NCI-H1694 (cell line): ENCODE measurements at regions not wholly inside any gene's neighbourhood (a gene's known extent, or its start where the extent isn't known, plus 50 kb on each side); places are given as distances from the start of the nearest gene placed in this dataset.
"Not testable (repeated sequence)": the region's sequence is repeated elsewhere in the genome, so short reads cannot be mapped to it uniquely, and the experiment has no call there.

Experiments used
- DNase-seq: peaks from one replicate; lab custom pipeline; 2025; lab: John Stamatoyannopoulos, UW

GRCh38 chr13:87094646-87095045, 576.5 kb upstream of the SLITRK5 start:
- DNase-seq: no peak

GRCh38 chr13:87100431-87100830, 570.7 kb upstream of the SLITRK5 start:
- no peak for DNase-seq

- no peak for DNase-seq
Measured at GRCh38 chr13:87107651-87108050, 563.5 kb upstream of the SLITRK5 start.

- DNase-seq: no peak
Measured at GRCh38 chr13:87120476-87120875, 550.7 kb upstream of the SLITRK5 start.

GRCh38 chr13:87122551-87122950, 548.6 kb upstream of the SLITRK5 start:
- DNase-seq: no peak

- no peak for DNase-seq
Measured at GRCh38 chr13:87123987-87124784, 547.0 kb upstream of the SLITRK5 start.

- no peak for DNase-seq
Measured at GRCh38 chr13:87124785-87125074, 546.4 kb upstream of the SLITRK5 start.

- DNase-seq: no peak
Measured at GRCh38 chr13:87128036-87128435, 543.1 kb upstream of the SLITRK5 start.

- DNase-seq: no peak
Measured at GRCh38 chr13:87128491-87128890, 542.7 kb upstream of the SLITRK5 start.

GRCh38 chr13:87129602-87130300, 541.4 kb upstream of the SLITRK5 start:
- no peak for DNase-seq

- no peak for DNase-seq
Measured at GRCh38 chr13:87130423-87130822, 540.7 kb upstream of the SLITRK5 start.

GRCh38 chr13:87131611-87132010, 539.6 kb upstream of the SLITRK5 start:
- DNase-seq: no peak

- DNase-seq: no peak
Measured at GRCh38 chr13:87138866-87139265, 532.3 kb upstream of the SLITRK5 start.

- no peak for DNase-seq
Measured at GRCh38 chr13:87147076-87147475, 524.1 kb upstream of the SLITRK5 start.

GRCh38 chr13:87153371-87153770, 517.8 kb upstream of the SLITRK5 start:
- no peak for DNase-seq

GRCh38 chr13:87166348-87166747, 504.8 kb upstream of the SLITRK5 start:
- no peak for DNase-seq

GRCh38 chr13:87168390-87168789, 502.8 kb upstream of the SLITRK5 start:
- DNase-seq: no peak

GRCh38 chr13:87169337-87169736, 501.8 kb upstream of the SLITRK5 start:
- DNase-seq: no peak

GRCh38 chr13:87172166-87172835, 498.9 kb upstream of the SLITRK5 start:
- no peak for DNase-seq

- not testable (repeated sequence) for DNase-seq
Measured at GRCh38 chr13:87185138-87185537, 486.0 kb upstream of the SLITRK5 start.

- not testable (repeated sequence) for DNase-seq
Measured at GRCh38 chr13:87186647-87187046, 484.5 kb upstream of the SLITRK5 start.

- DNase-seq: not testable (repeated sequence)
Measured at GRCh38 chr13:87191485-87191884, 479.7 kb upstream of the SLITRK5 start.

GRCh38 chr13:87198371-87198770, 472.8 kb upstream of the SLITRK5 start:
- no peak for DNase-seq
